IgD-negative memory B cell (primary cell): ENCODE measurements at regions not wholly inside any gene's neighbourhood (a gene's known extent, or its start where the extent isn't known, plus 50 kb on each side); places are given as distances from the start of the nearest gene placed in this dataset.
"Not testable (repeated sequence)": the region's sequence is repeated elsewhere in the genome, so short reads cannot be mapped to it uniquely, and the experiment has no call there.

Experiments
- H3K27ac Mint-ChIP-seq, 3 donors: one replicate each; pipeline ENCODE4 v1.8.0; 2020 to 2022; ENCODE audit warnings: mild to moderate bottlenecking in 3 of 3, mixed read lengths in 3 of 3, moderate library complexity in 1 of 3
- H3K27me3 Mint-ChIP-seq: one replicate; pipeline ENCODE4 v1.8.0; 2021; ENCODE audit warnings: mixed read lengths
- H3K36me3 Mint-ChIP-seq: one replicate; pipeline ENCODE4 v1.8.0; 2020; ENCODE audit warnings: mild to moderate bottlenecking, mixed read lengths
- H3K4me1 Mint-ChIP-seq, 3 donors: one replicate each; pipeline ENCODE4 v1.8.0; 2020 to 2022; ENCODE audit warnings: mixed read lengths in 3 of 3, mild to moderate bottlenecking in 1 of 3
- H3K4me3 Mint-ChIP-seq, 4 donors: one replicate each; pipeline ENCODE4 v1.8.0; 2020 to 2022; ENCODE audit warnings: mild to moderate bottlenecking in 4 of 4, mixed read lengths in 4 of 4, moderate library complexity in 3 of 4
- H3K9me3 Mint-ChIP-seq, 3 donors: one replicate each; pipeline ENCODE4 v1.8.0; 2020 to 2021; ENCODE audit warnings: mixed read lengths in 3 of 3, mild to moderate bottlenecking in 1 of 3

DNA sequence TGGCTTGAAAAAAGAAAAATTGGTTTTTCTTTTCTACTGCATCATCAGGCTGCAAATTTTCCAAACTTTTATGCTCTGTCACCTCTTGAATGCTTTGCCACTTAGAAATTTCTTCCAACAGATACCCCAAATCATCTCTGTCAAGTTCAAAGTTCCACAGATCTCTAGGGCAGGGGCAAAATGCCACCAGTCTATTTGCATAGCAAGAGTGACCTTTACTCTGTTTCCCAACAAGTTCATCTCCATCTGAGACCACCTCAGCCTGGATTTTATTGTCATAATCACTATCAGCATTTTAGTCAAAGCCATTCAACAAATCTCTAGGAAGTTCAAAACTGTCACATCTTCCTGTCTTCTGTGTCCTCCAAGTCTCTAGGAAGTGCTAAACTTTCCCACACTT lies 240.3 kb downstream of the DPY19L2 start:
- not testable (repeated sequence) for H3K9me3 Mint-ChIP-seq, H3K4me1 Mint-ChIP-seq, H3K4me3 Mint-ChIP-seq, H3K36me3 Mint-ChIP-seq, H3K27me3 Mint-ChIP-seq, H3K27ac Mint-ChIP-seq

DNA sequence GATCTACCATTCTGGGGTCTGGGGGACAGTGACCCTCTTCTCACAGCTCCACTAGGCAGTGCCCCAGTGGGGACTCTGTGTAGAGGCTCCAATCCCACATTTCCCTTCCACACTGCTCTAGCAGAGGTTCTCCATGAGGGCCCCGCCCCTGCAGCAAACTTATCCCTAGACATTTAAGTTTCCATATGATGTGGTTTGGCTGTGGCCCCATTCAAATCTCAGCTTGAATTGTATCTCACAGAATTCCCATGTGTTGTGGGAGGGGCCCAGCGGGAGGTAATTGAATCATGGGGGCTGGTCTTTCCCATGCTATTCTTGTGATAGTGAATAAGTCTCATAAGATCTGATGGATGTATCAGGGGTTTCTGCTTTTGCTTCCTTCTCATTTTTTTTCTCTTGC lies 241.3 kb downstream of the DPY19L2 start:
- not testable (repeated sequence) for H3K4me1 Mint-ChIP-seq, H3K27me3 Mint-ChIP-seq, H3K36me3 Mint-ChIP-seq, H3K9me3 Mint-ChIP-seq, H3K4me3 Mint-ChIP-seq, H3K27ac Mint-ChIP-seq

DNA sequence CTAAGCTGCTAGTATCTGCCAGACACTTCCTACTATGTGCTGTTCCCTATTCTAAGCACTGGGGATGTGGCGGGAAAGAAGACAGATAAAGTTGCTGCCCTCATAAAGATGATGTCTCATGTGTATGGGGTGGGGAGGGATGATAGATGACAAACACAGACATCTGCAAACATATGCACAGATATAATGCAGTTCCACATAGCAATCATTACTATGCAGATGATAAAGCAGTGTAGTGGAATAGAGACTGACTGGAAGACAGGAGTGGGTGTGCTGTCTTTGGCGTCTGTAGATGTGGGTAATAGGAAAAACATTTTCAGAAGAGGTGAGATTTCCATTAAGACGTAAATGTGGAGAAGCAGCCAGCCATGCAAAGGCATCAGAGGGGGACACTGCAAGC lies 243.6 kb downstream of the DPY19L2 start:
- no peak overlapping the region for H3K4me3 Mint-ChIP-seq
- peaks cover 1% of the 10 kb centered on the region for H3K27me3 Mint-ChIP-seq
- H3K36me3 Mint-ChIP-seq = no peaks in the 10 kb centered on the region
- peaks cover 1 to 9% (median 6%) of the 10 kb centered on the region in 3 donors for H3K9me3 Mint-ChIP-seq
- H3K4me1 Mint-ChIP-seq = no peaks in the 10 kb centered on the region
- H3K27ac Mint-ChIP-seq = no peak overlapping the region

DNA sequence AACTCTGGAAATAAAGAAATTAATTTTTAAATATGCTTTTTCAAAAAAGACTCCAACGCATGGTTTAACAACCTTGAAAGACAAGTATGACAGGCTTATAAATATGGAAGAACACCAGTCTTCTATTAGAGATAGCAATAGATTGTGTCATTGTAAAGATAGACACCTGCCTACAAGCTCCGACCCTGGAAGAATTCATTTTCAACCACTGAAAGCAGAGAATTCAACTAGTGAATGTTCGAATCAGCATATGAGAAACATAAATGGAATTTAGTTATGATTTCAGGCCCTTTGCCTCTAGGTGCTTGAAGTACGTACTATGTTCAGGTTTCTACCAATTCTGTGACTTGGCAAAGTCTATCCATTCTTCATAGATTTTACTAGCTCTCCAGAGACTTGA lies 244.5 kb downstream of the DPY19L2 start:
- no peak overlapping the region for H3K4me3 Mint-ChIP-seq
- H3K27me3 Mint-ChIP-seq = peaks cover 1% of the 10 kb centered on the region
- H3K9me3 Mint-ChIP-seq = peaks cover 1 to 9% (median 6%) of the 10 kb centered on the region in 3 donors
- no peaks in the 10 kb centered on the region for H3K36me3 Mint-ChIP-seq
- no peak overlapping the region for H3K27ac Mint-ChIP-seq
- H3K4me1 Mint-ChIP-seq = no peaks in the 10 kb centered on the region

DNA sequence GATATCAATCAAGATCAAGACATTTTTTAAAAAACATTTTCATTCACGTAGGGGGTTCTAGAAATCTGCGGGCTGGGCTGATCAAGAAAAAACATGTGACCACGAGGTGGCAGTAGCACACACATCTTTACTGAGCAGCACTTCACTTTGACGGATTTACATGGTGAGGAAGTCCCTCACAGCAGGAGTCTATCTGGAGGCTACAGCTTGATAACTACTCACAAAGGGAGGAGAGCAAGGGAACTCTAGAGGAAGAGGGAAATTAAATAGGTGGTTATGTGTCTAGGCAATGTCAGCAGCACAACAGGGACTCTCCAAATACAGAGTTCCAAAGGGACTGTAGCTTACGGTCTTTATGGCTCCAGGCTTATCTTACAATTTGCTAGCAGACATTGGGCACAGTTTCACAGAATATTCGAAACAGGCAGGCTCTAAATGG lies 248.1 kb downstream of the DPY19L2 start:
- H3K36me3 Mint-ChIP-seq = no peaks in the 10 kb centered on the region
- peaks cover 1 to 9% (median 2%) of the 10 kb centered on the region in 3 donors for H3K9me3 Mint-ChIP-seq
- H3K4me1 Mint-ChIP-seq = no peaks in the 10 kb centered on the region
- peaks cover 1% of the 10 kb centered on the region for H3K27me3 Mint-ChIP-seq
- H3K4me3 Mint-ChIP-seq = no peak overlapping the region
- H3K27ac Mint-ChIP-seq = no peak overlapping the region

DNA sequence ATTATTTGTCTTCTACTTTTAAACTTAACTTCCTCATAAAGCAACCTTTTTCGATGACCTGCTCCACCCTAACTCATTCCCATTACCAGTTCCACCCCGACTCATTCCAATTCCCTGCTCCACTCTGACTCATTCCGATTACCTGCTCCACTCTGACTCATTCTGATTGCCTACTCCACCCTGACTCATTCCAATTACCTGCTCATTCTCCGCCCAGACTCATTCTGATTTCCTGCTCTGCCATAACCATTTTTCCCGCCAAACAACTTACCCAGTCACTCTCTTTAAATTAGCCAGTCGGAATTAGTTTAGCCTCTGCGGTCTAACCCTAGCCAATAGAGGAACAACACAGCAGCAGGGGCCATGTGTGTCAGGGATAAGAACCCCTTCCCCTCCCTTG lies 249.1 kb downstream of the DPY19L2 start:
- H3K36me3 Mint-ChIP-seq = peaks cover 2% of the 10 kb centered on the region
- H3K9me3 Mint-ChIP-seq = peaks cover 1 to 7% (median 3%) of the 10 kb centered on the region in 3 donors
- no peak overlapping the region for H3K27ac Mint-ChIP-seq
- H3K27me3 Mint-ChIP-seq = peaks cover 1% of the 10 kb centered on the region
- H3K4me1 Mint-ChIP-seq = peaks cover 0 to 1% (median 0%) of the 10 kb centered on the region in 3 donors
- no peak overlapping the region for H3K4me3 Mint-ChIP-seq

DNA sequence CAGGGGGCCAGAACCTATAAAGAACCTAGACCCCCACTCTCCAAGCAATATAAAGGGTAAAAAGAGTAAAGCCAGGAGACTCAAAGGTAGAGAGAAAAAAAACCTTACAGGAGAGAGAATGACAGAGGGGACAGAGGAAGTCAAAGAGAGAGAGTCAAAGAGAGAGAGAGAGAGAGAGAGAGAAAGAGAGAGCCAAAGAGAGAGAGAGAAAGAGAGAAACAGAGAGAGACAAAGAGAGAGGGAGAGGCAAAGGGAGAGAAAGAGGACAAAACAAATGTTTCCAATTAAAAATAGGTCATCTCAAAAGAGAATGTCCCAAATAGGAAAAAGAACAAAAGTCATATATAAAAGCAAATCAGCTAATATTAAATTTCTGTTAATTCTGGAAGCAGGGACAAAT lies 251.5 kb downstream of the DPY19L2 start:
- no peak overlapping the region for H3K27ac Mint-ChIP-seq
- H3K4me1 Mint-ChIP-seq = peaks cover 0 to 1% (median 0%) of the 10 kb centered on the region in 3 donors
- H3K4me3 Mint-ChIP-seq = no peak overlapping the region
- H3K9me3 Mint-ChIP-seq = peaks cover 1 to 7% (median 3%) of the 10 kb centered on the region in 3 donors
- H3K36me3 Mint-ChIP-seq = peaks cover 2% of the 10 kb centered on the region
- peaks cover 1% of the 10 kb centered on the region for H3K27me3 Mint-ChIP-seq

DNA sequence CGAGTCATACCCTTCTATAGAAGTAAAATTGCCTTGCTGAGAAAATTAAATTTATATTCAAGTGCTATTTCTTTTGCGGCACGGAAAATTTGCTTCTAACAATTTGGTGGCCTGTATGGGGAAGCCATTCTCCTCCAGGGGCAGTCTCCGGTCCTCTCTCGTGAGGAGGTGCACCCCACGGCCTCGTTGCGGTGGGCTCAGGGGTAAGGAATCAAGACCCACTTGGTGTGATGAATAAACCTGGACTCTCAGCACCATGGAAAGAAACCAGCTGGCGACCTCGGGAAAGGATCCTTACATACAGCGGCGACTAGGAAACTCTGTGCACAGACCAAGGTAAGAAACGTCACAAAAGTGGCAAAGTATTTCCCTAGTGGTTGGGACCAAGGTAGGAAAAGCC lies 252.9 kb downstream of the DPY19L2 start:
- Mint-ChIP-seq H3K27me3 (peaks cover 1% of the 10 kb centered on the region), H3K4me1 (peaks cover 0 to 1% (median 0%) of the 10 kb centered on the region in 3 donors), H3K36me3 (peaks cover 2% of the 10 kb centered on the region), H3K27ac (no peak overlapping the region), H3K9me3 (peaks cover 1 to 4% (median 3%) of the 10 kb centered on the region in 3 donors), H3K4me3 (no peak overlapping the region)

DNA sequence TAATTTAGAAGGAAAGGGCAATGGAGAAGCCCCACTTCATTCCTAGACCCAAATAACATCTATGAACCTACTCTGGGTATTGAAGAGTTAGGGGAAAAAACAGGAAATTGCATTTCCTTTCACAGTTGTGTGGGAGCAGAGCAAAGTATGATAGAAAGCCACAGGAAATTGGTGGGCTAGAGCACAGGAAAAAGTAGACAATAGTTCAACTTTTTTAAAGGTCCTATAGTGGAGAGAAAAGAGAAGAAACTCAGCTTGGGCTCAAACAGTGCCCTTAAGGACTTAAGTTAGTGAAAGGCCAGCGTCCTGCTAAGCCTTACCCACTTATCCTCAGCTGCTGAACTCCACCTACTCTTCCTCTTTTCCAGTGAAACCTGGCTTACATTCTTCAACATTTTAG lies 258.1 kb downstream of the DPY19L2 start:
- H3K27me3 Mint-ChIP-seq = peaks cover 1% of the 10 kb centered on the region
- peaks cover 0 to 1% (median 0%) of the 10 kb centered on the region in 3 donors for H3K4me1 Mint-ChIP-seq
- peaks cover 1 to 4% (median 3%) of the 10 kb centered on the region in 3 donors for H3K9me3 Mint-ChIP-seq
- H3K4me3 Mint-ChIP-seq = no peak overlapping the region
- peaks cover 2% of the 10 kb centered on the region for H3K36me3 Mint-ChIP-seq
- no peak overlapping the region for H3K27ac Mint-ChIP-seq

DNA sequence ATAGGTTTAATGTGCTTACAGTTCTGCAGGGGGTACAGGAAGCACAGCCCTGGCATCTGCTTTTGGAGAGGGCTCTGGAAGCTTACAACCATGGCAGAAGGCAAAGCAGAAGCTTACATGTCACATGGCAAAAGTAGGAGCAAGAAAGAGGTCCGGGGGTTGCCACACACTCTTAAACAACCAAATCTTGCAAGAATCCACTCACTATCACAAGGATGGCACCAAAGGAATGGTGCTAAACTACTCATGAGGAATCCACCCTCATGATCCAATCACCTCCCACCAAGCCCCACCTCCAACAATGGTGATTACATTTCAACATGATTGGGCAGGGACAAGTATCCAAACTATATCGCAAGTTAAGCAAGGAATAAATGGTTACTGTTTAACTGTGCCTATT lies 255.8 kb upstream of the AVPR1A start:
- Mint-ChIP-seq H3K27me3 (no peaks in the 10 kb centered on the region), H3K4me1 (no peaks in the 10 kb centered on the region), H3K4me3 (no peak overlapping the region), H3K36me3 (no peaks in the 10 kb centered on the region), H3K9me3 (peaks cover 0 to 1% (median 0%) of the 10 kb centered on the region in 3 donors), H3K27ac (no peak overlapping the region)

DNA sequence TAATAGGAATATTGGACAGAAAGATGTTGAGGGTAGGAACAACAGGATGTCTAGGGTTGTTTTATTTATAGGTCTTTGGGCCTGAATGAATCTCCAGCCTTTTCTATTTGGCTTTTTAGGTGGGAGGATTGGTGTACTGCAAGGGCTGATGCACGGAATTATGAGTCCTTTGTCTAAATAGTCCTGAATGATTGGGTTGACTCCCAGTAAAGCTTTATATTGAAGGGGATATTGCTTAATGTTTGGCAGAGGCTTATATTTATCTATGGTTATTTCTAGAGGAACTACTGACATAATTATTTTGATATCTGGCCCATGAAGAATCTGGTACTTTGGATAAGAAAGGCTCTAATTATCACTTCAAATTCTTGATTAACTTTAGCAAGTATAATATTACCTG lies 253.6 kb upstream of the AVPR1A start:
- Mint-ChIP-seq H3K27ac (no peak overlapping the region), H3K27me3 (no peaks in the 10 kb centered on the region), H3K36me3 (no peaks in the 10 kb centered on the region), H3K9me3 (peaks cover 0 to 1% (median 0%) of the 10 kb centered on the region in 3 donors), H3K4me1 (no peaks in the 10 kb centered on the region), H3K4me3 (no peak overlapping the region)

DNA sequence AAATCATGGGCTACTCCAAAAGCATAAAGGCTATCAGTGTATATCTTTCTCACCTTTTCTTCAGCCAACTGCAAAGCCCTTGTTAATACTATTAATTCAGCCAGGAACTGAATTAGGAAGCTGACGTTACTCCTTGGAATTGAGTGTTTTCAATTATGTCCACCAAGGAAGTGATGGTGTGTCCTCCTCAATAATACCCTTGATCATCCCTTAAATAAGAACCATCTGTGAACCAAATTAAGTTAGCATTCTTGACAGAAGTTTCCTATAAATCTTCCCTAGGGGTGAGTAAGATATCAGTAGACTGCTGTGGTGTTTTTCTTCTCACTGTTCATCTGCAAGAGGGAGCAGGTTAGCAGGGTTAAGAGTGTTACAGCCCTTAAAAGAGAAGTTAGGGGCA lies 252.3 kb upstream of the AVPR1A start:
- H3K27ac Mint-ChIP-seq = peak overlapping the region in 1 of 3 donors; percentile 33
- no peaks in the 10 kb centered on the region for H3K36me3 Mint-ChIP-seq

DNA sequence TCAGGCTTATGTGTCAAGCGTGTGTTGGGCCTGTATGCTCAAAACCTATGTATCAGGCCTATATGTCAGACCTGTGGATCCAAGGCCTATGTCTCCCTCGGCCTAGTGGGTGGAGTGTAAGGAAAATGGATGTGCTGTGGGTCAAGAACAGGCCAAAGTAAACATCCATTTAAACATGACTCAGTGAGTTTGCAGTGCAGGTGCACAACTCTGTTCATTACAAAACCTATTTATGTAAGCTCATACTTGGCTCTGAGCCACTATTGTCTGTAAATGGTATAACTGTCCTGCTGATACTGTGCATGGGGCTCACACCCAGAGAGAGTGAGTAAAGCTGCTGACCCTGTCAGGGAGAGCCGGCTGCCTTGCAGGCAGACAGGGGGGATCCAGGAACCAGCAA lies 249.7 kb upstream of the AVPR1A start:
- Mint-ChIP-seq H3K9me3 (peaks cover 0 to 2% (median 0%) of the 10 kb centered on the region in 3 donors), H3K27ac (no peak overlapping the region), H3K27me3 (no peaks in the 10 kb centered on the region), H3K36me3 (no peaks in the 10 kb centered on the region), H3K4me3 (no peak overlapping the region), H3K4me1 (no peaks in the 10 kb centered on the region)

More for the DNA sequence above, 252.3 kb upstream of the AVPR1A start:
- H3K4me1 Mint-ChIP-seq = no peaks in the 10 kb centered on the region
- peaks cover 0 to 3% (median 0%) of the 10 kb centered on the region in 3 donors for H3K9me3 Mint-ChIP-seq
- no peak overlapping the region for H3K4me3 Mint-ChIP-seq
- no peaks in the 10 kb centered on the region for H3K27me3 Mint-ChIP-seq

DNA sequence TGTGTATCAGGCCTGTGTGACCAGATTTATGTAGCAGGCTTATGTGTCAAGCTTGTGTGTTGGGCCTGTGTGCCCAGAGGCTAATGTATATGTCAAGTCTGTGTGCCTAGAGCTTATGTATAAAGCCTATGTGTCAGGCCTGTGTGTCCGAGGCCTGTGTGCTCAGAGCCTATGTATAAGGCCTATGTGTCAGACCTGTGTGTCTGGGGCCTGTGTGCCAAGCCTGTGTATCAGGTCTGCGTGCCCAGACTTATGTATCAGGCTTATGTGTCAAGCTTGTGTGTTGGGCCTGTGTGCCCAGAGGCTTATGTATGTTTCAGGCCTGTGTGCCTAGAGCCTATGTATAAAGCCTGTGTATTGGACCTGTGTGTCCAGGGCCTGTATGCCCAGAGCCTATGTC lies 249.3 kb upstream of the AVPR1A start:
- Mint-ChIP-seq H3K9me3 (peaks cover 0 to 2% (median 0%) of the 10 kb centered on the region in 3 donors), H3K27ac (no peak overlapping the region)

DNA sequence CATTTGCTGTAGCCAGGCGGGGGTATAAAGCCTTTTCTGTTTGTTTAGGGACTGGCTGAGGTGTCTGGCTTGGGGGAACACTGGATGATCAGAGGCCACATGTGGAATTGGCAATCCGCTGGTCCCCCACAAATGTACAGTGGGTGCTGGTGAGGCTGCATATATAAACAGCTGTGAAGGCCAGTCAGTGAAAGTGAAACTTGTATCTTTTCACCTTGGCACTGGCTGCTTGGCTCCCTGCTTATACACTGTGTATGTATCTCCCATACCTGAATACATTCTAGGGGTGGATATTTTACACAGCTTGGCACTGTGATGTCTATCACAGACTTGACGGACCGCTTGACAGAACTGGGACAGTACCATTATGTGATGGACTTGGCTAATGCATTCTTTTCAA lies 246.8 kb upstream of the AVPR1A start:
- Mint-ChIP-seq H3K9me3 (peaks cover 0 to 2% (median 0%) of the 10 kb centered on the region in 3 donors), H3K36me3 (no peaks in the 10 kb centered on the region), H3K4me1 (no peaks in the 10 kb centered on the region), H3K27ac (no peak overlapping the region), H3K4me3 (no peak overlapping the region), H3K27me3 (no peaks in the 10 kb centered on the region)

More for the DNA sequence above, 249.3 kb upstream of the AVPR1A start:
- Mint-ChIP-seq H3K36me3 (no peaks in the 10 kb centered on the region), H3K27me3 (no peaks in the 10 kb centered on the region), H3K4me3 (no peak overlapping the region), H3K4me1 (no peaks in the 10 kb centered on the region)

DNA sequence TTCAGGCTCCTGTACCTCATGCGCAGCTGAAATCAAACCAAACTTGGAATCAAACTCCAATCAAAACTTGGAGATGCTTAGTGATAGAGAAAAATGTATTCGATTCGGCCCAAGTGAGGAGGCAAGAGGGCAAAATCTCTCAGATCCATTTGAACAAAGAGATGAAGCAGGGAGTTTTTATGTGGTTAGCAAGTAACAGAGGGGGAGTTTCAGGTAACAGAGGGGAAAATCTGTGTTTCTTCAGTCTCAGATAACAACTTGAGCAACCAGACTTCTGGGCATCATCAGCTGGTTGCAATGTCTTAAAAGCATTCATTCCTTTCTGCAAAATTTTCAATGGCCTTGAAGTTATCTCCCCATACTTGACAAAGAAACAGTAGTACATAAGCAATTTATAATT lies 245.1 kb upstream of the AVPR1A start:
- H3K27me3 Mint-ChIP-seq = no peaks in the 10 kb centered on the region
- H3K9me3 Mint-ChIP-seq = peaks cover 0 to 2% (median 0%) of the 10 kb centered on the region in 3 donors
- H3K36me3 Mint-ChIP-seq = no peaks in the 10 kb centered on the region
- H3K4me3 Mint-ChIP-seq = no peak overlapping the region
- H3K4me1 Mint-ChIP-seq = no peaks in the 10 kb centered on the region
- H3K27ac Mint-ChIP-seq = no peak overlapping the region

DNA sequence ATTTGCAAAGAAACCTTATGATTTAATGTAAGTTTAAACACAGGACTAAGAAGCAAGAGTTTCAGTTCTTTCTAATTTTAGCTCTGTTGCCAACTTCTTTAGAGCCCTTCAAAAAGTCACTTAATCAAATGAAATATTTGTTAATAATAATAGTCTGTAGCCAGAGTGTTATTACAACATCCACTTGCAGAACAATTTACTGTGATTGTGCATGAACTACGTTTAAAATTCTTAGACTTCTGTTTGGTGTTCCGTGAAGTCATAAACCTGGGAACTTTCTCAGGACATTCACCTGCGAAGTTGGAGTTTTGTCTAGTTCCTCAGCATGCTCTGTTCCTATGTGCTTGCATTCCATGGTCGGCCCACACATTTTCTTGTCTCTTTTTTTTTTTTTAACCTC lies 244.0 kb upstream of the AVPR1A start:
- H3K4me3 Mint-ChIP-seq = no peak overlapping the region
- H3K27ac Mint-ChIP-seq = no peak overlapping the region
- no peaks in the 10 kb centered on the region for H3K4me1 Mint-ChIP-seq
- no peaks in the 10 kb centered on the region for H3K27me3 Mint-ChIP-seq
- no peaks in the 10 kb centered on the region for H3K36me3 Mint-ChIP-seq
- peaks cover 0 to 2% (median 0%) of the 10 kb centered on the region in 3 donors for H3K9me3 Mint-ChIP-seq
